ENCODE measurements at regions not wholly inside any gene's neighbourhood (a gene's known extent, or its start where the extent isn't known, plus 50 kb on each side); places are given as distances from the start of the nearest gene placed in this dataset.

DNA sequence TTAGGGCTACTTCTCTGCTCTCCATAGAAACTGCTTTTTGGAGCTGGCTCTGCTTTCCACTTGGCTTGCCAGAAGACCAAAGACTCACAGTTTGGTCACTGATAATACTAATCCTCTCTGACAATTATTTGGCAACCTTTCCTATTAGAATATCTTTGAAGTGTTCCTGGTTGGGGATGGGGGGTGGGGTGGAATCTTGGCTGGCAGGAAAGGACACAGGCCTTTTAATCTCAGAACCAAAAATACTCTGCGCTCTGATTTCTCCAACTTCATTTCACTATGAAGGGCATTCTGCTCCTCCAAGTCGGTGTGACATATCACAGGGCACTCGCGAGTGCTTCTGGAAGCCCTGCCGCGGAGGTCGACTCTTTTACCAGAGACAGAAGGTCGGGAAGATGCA, 1329.0 kb upstream of the WWC1 start:
- no peaks in the 10 kb centered on the region for H3K27me3 ChIP-seq
- DNase-seq: no peak
- TF ChIP-seq, protein P1, sequence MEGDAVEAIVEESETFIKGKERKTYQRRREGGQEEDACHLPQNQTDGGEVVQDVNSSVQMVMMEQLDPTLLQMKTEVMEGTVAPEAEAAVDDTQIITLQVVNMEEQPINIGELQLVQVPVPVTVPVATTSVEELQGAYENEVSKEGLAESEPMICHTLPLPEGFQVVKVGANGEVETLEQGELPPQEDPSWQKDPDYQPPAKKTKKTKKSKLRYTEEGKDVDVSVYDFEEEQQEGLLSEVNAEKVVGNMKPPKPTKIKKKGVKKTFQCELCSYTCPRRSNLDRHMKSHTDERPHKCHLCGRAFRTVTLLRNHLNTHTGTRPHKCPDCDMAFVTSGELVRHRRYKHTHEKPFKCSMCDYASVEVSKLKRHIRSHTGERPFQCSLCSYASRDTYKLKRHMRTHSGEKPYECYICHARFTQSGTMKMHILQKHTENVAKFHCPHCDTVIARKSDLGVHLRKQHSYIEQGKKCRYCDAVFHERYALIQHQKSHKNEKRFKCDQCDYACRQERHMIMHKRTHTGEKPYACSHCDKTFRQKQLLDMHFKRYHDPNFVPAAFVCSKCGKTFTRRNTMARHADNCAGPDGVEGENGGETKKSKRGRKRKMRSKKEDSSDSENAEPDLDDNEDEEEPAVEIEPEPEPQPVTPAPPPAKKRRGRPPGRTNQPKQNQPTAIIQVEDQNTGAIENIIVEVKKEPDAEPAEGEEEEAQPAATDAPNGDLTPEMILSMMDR (IDR thresholded peaks at IDR 0.05): no peak
- H3K4me1 ChIP-seq: no peaks in the 10 kb centered on the region
- H3K27ac ChIP-seq: no peak overlapping the region
- intact Hi-C loops (cut with DNase I; ENCODE audit: low total_unique reads): no loop called here
- H3K4me3 ChIP-seq: no peak overlapping the region
- H3K9me3 ChIP-seq: no peaks in the 10 kb centered on the region
- H3K36me3 ChIP-seq: no peaks in the 10 kb centered on the region

DNA sequence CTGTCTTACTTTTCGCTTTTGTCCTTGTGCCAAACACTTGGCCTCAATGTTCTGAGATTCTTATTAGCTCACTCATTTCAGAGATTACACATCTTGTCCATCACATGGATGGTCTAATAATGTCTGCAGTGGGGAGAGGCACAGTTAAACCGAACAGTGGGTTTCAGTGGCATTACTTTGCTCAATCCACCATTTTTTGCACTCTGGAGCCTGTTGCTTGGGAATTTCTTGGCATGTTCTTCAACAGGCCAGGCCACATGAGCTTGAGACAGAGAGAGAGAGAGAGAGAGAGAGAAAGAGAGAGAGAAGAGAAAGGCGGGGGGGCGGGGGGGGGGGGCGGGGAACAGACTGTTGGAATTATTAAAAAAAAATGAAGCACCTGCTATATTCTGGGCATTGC, 1327.8 kb upstream of the WWC1 start:
- Histone ChIP-seq H3K4me1 (no peaks in the 10 kb centered on the region), H3K4me3 (no peak overlapping the region), H3K27ac (no peak overlapping the region), H3K27me3 (no peaks in the 10 kb centered on the region), H3K36me3 (no peaks in the 10 kb centered on the region), H3K9me3 (no peaks in the 10 kb centered on the region)
- TF ChIP-seq, protein P1 (IDR thresholded peaks at IDR 0.05): no peak
- no peak for DNase-seq
- intact Hi-C loops (cut with DNase I; ENCODE audit: low total_unique reads): no loop called here

DNA sequence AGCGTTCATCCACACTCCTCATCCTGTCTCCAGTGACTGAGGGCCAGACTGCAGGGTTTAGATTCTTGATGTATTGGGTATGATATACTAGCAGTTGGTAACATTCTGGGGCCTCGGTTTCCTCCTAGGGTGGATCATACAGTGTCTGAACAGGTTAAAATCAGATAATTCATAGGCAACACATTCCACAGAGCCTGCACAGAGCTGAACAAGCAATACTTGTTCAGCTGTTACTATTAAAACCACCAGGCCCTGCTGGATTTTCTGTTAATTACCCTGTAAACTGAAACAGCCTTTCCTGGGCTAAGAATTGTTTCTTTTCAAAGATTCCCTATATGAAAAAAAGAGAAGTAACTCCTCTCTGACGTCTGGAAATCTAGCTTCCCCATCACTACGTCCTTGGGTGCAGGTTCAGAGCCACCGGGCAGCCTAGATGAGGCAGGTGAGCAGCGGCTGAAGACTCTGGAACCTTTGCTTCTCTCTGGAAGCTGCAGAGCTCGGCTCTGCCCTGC, 1313.5 kb upstream of the WWC1 start:
- peak overlapping the region; percentile 38 to 49 for H3K4me3 ChIP-seq
- peaks cover 0 to 23% of the 10 kb centered on the region in 2 donors for H3K27me3 ChIP-seq
- no peak overlapping the region for H3K27ac ChIP-seq
- H3K36me3 ChIP-seq: no peaks in the 10 kb centered on the region
- no peak for DNase-seq
- H3K9me3 ChIP-seq: no peaks in the 10 kb centered on the region
- TF ChIP-seq, protein P1 (IDR thresholded peaks at IDR 0.05): no peak
- intact Hi-C loops (cut with DNase I; ENCODE audit: low total_unique reads): no loop called here
- H3K4me1 ChIP-seq: peaks cover 0 to 21% (median 10%) of the 10 kb centered on the region in 4 donors

DNA sequence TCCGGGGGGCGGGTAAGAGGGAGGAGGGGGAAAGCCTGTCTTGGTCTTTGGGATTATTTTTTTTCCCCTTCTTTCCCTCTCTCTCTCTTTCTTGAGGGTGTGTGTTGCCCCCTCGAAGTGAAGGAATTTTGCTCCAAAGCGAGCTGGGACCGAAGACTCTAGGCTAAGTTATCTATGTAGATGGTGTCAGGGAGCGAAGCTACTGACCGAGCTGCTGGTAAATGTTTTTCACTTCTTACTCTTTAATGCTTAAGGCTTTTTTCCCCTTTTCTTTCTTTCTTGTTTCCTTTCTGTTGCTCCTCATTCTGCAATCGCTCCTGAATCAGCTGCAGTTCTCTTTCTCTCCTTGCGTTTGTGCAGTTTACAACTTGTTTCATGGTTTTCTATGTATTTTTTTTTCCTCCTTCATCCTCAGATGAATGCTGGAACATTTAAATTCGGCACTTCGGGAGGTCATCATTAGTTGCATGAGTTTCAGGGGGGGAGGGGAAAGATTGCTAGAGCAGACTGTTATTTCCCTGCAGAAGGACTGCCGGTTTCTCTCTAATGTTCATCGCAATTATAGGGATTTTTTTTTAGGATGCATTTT, 1312.0 kb upstream of the WWC1 start:
- no peak overlapping the region for H3K27ac ChIP-seq
- no peak for DNase-seq
- intact Hi-C loops (cut with DNase I; ENCODE audit: low total_unique reads): no loop called here
- TF ChIP-seq, protein P1 (IDR thresholded peaks at IDR 0.05): no peak
- H3K9me3 ChIP-seq: no peaks in the 10 kb centered on the region
- peaks cover 0 to 23% of the 10 kb centered on the region in 2 donors for H3K27me3 ChIP-seq
- peak overlapping the region; percentile 38 to 49 for H3K4me3 ChIP-seq
- H3K4me1 ChIP-seq: peaks cover 0 to 21% (median 10%) of the 10 kb centered on the region in 4 donors
- H3K36me3 ChIP-seq: no peaks in the 10 kb centered on the region

DNA sequence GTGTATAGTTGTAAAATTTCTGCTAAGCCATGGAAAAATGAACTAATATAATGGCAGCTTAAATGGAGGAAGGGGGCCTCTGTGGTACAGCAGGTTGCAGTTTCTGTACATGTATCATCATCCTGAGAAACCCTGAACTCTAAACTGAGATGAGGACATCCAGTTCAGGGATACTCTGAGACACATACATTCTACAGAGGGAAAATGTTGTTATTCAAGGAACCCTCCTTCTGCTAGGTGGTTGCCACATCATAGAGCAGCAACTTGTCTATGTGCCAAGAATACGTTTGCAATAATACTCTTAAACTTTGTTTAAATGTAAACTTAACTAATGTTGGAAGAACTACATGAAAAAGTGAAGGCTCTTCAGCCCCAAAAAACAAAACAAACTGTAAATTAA, 1310.8 kb upstream of the WWC1 start:
- H3K27ac ChIP-seq: no peak overlapping the region
- peaks cover 0 to 21% of the 10 kb centered on the region in 2 donors for H3K27me3 ChIP-seq
- H3K4me1 ChIP-seq: peaks cover 0 to 21% (median 10%) of the 10 kb centered on the region in 4 donors
- H3K4me3 ChIP-seq: no peak overlapping the region
- no peaks in the 10 kb centered on the region for H3K9me3 ChIP-seq
- TF ChIP-seq, protein P1 (IDR thresholded peaks at IDR 0.05): no peak
- DNase-seq: no peak
- no peaks in the 10 kb centered on the region for H3K36me3 ChIP-seq
- intact Hi-C loops (cut with DNase I; ENCODE audit: low total_unique reads): no loop called here

Measured in tibial artery (tissue), 4 donors.